Endothelial cell of umbilical vein (primary cell): ENCODE measurements at regions not wholly inside any gene's neighbourhood (a gene's known extent, or its start where the extent isn't known, plus 50 kb on each side); places are given as distances from the start of the nearest gene placed in this dataset.

ENCODE experiments used
- CTCF ChIP-seq, 2 donors: IDR thresholded peaks; 1 replicate in 1 of 2; 2 replicates in 1 of 2; pipeline ENCODE4 v1.5.1; 2011; ENCODE audit warnings: low read length in 2 of 2, mild to moderate bottlenecking in 2 of 2, moderate library complexity in 2 of 2, control low read depth in 1 of 2, inconsistent platforms in 1 of 2, low read depth in 1 of 2; ENCODE audit not compliant: insufficient read depth in 1 of 2; ENCODE audit errors: extremely low read depth in 1 of 2
- EZH2 ChIP-seq: IDR thresholded peaks from 2 replicates; pipeline ENCODE4 v1.6.1; 2012; ENCODE audit warnings: borderline replicate concordance, low read depth, mild to moderate bottlenecking, moderate library complexity, low read length, inconsistent platforms; ENCODE audit not compliant: severe bottlenecking
- JUN ChIP-seq: IDR thresholded peaks from 2 replicates; pipeline ENCODE4 v1.6.1; 2011; ENCODE audit warnings: borderline replicate concordance, low read depth; ENCODE audit not compliant: insufficient read length, insufficient read depth

- TF ChIP-seq JUN (no peak), EZH2 (no peak), CTCF (IDR thresholded peaks at IDR 0.05; ENCODE audit: extremely low read depth in 1 of 2, insufficient read depth in 1 of 2, low read depth in 1 of 2, low read length in 2 of 2) (no peak)
Measured at GRCh38 chr7:17608114-17608833, 309.8 kb downstream of the AHR start.
